Thoracic aorta (tissue), 2 donors: ENCODE measurements at regions not wholly inside any gene's neighbourhood (a gene's known extent, or its start where the extent isn't known, plus 50 kb on each side); places are given as distances from the start of the nearest gene placed in this dataset.

Source experiments
- ATAC-seq: fragments of 150-250 bp; one replicate; pipeline ENCODE4 v1.8.0; 2017; ENCODE audit warnings: low read depth; ENCODE audit not compliant: insufficient number of reproducible peaks, low FRiP score
- DNase-seq: peaks from one replicate; pipeline ENCODE4 v3.0.0-alpha.2; 2020; ENCODE audit warnings: low spot score
- H3K27ac ChIP-seq, 2 donors: fragments of 200-600 bp; sonication (generic); 1 replicate in 1 of 2; 2 replicates in 1 of 2; pipeline ENCODE4 v1.5.1; 2016; ENCODE audit warnings: mild to moderate bottlenecking in 2 of 2, moderate library complexity in 2 of 2
- H3K27me3 ChIP-seq: fragments of 200-600 bp; sonication (generic); replicated peaks from 2 replicates; pipeline ENCODE4 v1.6.0; 2016; ENCODE audit warnings: mild to moderate bottlenecking; ENCODE audit not compliant: insufficient read depth
- H3K36me3 ChIP-seq: fragments of 200-600 bp; sonication (generic); one replicate; pipeline ENCODE4 v1.5.1; 2016
- H3K4me1 ChIP-seq, 2 donors: fragments of 200-600 bp; sonication (generic); 1 replicate in 1 of 2; 2 replicates in 1 of 2; pipeline versions ENCODE4 v1.5.1 to v1.6.0; 2016; ENCODE audit warnings: low read depth in 2 of 2, mild to moderate bottlenecking in 1 of 2; ENCODE audit not compliant: control insufficient read depth in 1 of 2
- H3K4me3 ChIP-seq: fragments of 200-600 bp; sonication (generic); 2 replicates; pipeline ENCODE4 v1.5.1; 2016; ENCODE audit warnings: mild to moderate bottlenecking
- H3K9me3 ChIP-seq: fragments of 200-600 bp; sonication (generic); 2 replicates; pipeline ENCODE4 v1.5.1; 2016
- TF ChIP-seq, protein P1 (sequence below): fragments of 200-600 bp; sonication (generic); IDR thresholded peaks from one replicate; pipeline ENCODE4 v1.5.1; 2019; ENCODE audit warnings: antibody characterized with exemption

DNA sequence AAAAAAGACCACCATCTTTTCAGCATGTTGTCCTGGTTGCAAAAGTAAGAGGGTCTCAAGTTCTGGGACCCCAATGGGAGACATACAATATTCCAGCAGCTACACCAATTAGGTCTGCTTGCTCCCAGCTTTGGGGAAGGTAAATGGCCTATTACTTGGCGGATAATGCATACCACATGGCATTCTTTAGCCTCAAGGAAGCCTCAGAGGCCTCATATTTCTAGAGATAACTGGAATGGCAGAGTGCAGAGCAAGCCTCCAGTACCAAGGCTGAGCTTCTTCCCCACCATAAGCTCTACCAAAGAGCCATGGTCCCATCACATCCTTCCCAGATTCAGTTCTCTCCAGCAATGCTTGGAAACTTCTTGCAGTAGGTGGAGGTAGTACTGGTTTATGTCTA, 493.8 kb downstream of the SHQ1 start:
- Histone ChIP-seq H3K4me1 (no peaks in the 10 kb centered on the region), H3K4me3 (no peak overlapping the region), H3K9me3 (no peaks in the 10 kb centered on the region), H3K36me3 (no peaks in the 10 kb centered on the region), H3K27me3 (no peaks in the 10 kb centered on the region), H3K27ac (no peak overlapping the region)
- ATAC-seq (no peak), DNase-seq (no peak)
- TF ChIP-seq, protein P1, sequence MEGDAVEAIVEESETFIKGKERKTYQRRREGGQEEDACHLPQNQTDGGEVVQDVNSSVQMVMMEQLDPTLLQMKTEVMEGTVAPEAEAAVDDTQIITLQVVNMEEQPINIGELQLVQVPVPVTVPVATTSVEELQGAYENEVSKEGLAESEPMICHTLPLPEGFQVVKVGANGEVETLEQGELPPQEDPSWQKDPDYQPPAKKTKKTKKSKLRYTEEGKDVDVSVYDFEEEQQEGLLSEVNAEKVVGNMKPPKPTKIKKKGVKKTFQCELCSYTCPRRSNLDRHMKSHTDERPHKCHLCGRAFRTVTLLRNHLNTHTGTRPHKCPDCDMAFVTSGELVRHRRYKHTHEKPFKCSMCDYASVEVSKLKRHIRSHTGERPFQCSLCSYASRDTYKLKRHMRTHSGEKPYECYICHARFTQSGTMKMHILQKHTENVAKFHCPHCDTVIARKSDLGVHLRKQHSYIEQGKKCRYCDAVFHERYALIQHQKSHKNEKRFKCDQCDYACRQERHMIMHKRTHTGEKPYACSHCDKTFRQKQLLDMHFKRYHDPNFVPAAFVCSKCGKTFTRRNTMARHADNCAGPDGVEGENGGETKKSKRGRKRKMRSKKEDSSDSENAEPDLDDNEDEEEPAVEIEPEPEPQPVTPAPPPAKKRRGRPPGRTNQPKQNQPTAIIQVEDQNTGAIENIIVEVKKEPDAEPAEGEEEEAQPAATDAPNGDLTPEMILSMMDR: no peak

- H3K4me1 ChIP-seq: peaks cover 0 to 3% of the 10 kb centered on the region in 2 donors
- no peak overlapping the region for H3K4me3 ChIP-seq
- no peaks in the 10 kb centered on the region for H3K36me3 ChIP-seq
- no peaks in the 10 kb centered on the region for H3K27me3 ChIP-seq
- no peak overlapping the region for H3K27ac ChIP-seq
- TF ChIP-seq, protein P1: no peak
- no peak for DNase-seq
- H3K9me3 ChIP-seq: no peaks in the 10 kb centered on the region
- no peak for ATAC-seq
These were observed 494.8 kb downstream of the SHQ1 start for GRCh38 chr3:72353236-72354128.

DNA sequence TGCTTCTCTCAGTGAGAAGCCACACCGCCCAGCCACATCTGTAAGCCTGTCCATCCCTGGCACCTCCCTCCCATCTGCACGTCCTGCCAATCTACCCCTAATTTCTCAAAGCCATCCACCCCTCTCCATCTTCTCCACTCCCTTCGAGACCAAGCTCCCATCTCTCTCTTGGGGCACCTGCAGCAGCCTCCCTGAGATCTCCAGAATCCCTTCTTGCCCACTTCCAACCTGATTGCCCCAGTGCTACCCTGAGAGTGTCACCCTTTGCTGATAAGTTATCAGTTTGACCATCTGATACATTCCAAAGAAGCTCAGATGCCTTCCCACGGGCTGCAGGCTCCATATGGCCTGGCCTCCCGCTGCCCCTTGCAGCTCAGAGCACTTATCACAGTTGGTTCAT, 496.1 kb downstream of the SHQ1 start:
- no peak overlapping the region for H3K4me3 ChIP-seq
- peaks cover 7 to 16% of the 10 kb centered on the region in 2 donors for H3K4me1 ChIP-seq
- no peaks in the 10 kb centered on the region for H3K9me3 ChIP-seq
- no peak for DNase-seq
- H3K27me3 ChIP-seq: no peaks in the 10 kb centered on the region
- TF ChIP-seq, protein P1: no peak
- ATAC-seq: no peak
- no peaks in the 10 kb centered on the region for H3K36me3 ChIP-seq
- H3K27ac ChIP-seq: no peak overlapping the region

DNA sequence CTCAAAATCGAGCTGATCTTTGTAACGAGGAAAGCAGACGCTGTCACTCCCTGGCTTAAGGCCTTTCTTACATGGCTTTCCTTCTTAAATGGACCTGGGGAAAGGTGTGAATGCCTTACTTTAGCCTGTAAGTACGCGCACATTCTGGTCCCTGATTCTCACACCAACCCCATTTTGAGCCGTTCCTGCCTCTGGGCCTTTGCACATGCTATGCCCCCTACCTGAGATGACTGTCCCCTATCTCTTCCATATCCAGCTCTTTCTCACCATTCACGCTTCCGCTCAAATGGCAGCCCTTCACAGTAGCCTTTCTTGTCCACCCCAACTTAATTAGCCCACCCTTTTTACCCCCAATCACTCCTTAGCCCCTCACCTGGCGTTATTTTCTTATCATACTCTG, 496.7 kb downstream of the SHQ1 start:
- no peaks in the 10 kb centered on the region for H3K27me3 ChIP-seq
- ATAC-seq (no peak), DNase-seq (no peak)
- no peak overlapping the region for H3K4me3 ChIP-seq
- TF ChIP-seq, protein P1: no peak
- H3K9me3 ChIP-seq: no peaks in the 10 kb centered on the region
- H3K36me3 ChIP-seq: no peaks in the 10 kb centered on the region
- no peak overlapping the region for H3K27ac ChIP-seq
- peaks cover 11 to 23% of the 10 kb centered on the region in 2 donors for H3K4me1 ChIP-seq

GRCh38 chr3:72350761-72351505, 497.3 kb downstream of the SHQ1 start:
- TF ChIP-seq, protein P1: no peak
- peaks cover 14 to 29% of the 10 kb centered on the region in 2 donors for H3K4me1 ChIP-seq
- no peak overlapping the region for H3K27ac ChIP-seq
- no peaks in the 10 kb centered on the region for H3K27me3 ChIP-seq
- DNase-seq: no peak
- H3K36me3 ChIP-seq: no peaks in the 10 kb centered on the region
- no peak for ATAC-seq
- no peaks in the 10 kb centered on the region for H3K9me3 ChIP-seq
- no peak overlapping the region for H3K4me3 ChIP-seq
